GM12892 (cell line): ENCODE measurements at regions not wholly inside any gene's neighbourhood (a gene's known extent, or its start where the extent isn't known, plus 50 kb on each side); places are given as distances from the start of the nearest gene placed in this dataset.

Experiments
- DNase-seq: peaks from one replicate; pipeline ENCODE4 v3.0.0; 2011; ENCODE audit not compliant: insufficient read length
- FAIRE-seq: peaks from 2 replicates; lab custom pipeline; 2011; peaks lifted over from hg19 to GRCh38; lab: Jason Lieb, UNC
- POLR2A ChIP-seq: IDR thresholded peaks from 2 replicates; pipeline ENCODE4 v1.6.1; 2011; ENCODE audit warnings: low read depth, low read length, control low read depth
- POLR2AphosphoS5 ChIP-seq: IDR thresholded peaks from 2 replicates; pipeline ENCODE4 v1.6.1; 2011; ENCODE audit warnings: low read depth, low read length, control low read depth
- TAF1 ChIP-seq: IDR thresholded peaks from 2 replicates; pipeline ENCODE4 v1.6.1; 2011; ENCODE audit warnings: low read depth, mild to moderate bottlenecking, control low read depth, low read length, borderline replicate concordance

- FAIRE-seq (no peak), DNase-seq (no peak)
- TF ChIP-seq POLR2A (no peak), POLR2AphosphoS5 (no peak), TAF1 (no peak)
Observed at GRCh38 chr10:90347239-90347638, 510.6 kb downstream of the HTR7 start.

GRCh38 chr10:90350122-90350521, 507.7 kb downstream of the HTR7 start:
- FAIRE-seq (no peak), DNase-seq (no peak)
- TF ChIP-seq TAF1 = no peak
- TF ChIP-seq POLR2AphosphoS5 = no peak
- no peak for TF ChIP-seq POLR2A

DNA sequence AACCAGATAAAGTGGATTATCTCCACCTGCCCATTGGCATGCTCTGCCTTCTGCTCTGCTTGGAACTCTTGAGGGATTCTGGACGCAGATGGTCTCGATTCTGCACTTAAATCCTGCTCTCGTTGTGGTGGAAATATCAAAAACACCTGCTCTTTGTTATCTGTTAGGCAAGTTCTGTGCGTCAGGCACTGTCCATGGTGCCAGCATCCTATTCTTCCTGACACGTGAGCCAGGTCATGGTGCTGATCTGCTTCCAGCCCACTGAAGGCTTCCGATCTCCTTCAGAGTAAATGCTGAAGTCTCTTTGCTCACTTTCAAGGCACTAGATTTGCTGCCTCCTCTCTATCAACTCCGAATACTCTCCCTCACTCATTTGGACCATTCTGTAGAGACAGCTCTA, 505.6 kb downstream of the HTR7 start:
- DNase-seq (no peak), FAIRE-seq (no peak)
- TF ChIP-seq TAF1 (no peak), POLR2AphosphoS5 (no peak), POLR2A (no peak)

DNA sequence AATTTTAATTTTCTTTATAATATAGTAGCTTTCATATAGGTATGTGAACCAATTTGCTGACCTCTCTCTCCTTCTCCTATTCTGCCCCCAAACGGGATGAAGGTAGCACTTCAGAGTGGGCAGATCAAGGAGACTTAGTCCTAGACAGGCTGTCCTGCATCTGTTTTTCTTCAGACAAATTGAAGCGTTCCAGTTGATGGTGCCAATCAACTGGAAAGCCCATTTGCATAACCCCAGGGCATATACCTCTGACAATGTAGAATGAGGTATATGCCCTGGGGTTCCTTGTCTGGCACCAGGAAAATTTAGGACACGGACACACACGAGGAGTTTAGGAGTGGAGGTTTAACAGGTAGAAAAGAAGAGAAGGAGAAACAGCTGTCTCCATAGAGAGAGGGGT, 502.9 kb downstream of the HTR7 start:
- FAIRE-seq (no peak), DNase-seq (no peak)
- TF ChIP-seq POLR2A = no peak
- TF ChIP-seq TAF1 = no peak
- no peak for TF ChIP-seq POLR2AphosphoS5

DNA sequence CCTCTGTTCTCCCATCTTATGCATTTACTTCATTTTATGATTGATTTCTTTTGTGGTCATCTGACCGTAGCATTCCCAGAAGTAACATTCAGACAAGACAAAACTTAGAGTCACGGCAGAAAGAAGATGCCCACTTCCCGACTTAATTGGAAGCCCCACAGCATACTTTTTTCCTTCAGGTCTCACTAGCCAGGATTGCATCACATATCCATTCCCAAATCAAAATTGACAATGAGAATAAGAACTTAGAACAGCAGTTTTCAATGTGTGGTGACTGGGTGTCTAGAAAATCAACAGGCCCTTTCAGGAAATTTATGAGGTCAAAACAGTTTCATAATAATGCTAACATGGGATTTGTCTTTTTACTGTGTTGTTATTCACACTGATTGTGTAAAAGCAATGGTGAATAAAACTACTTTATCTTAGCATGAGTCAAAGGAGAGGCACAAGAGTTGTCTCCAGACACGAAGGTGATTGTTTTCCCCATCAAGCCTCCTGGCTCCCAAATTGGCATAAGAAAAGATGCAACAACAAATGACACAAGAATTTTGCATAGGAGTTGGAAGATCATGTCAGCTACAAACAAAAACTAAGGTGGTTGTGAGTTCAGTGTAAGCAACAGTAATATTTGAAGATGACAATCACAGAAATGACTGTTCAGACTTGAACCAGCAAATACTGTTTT, 493.9 kb downstream of the HTR7 start:
- DNase-seq (no peak), FAIRE-seq (peak; percentile 17)
- no peak for TF ChIP-seq POLR2A
- TF ChIP-seq POLR2AphosphoS5 = no peak
- no peak for TF ChIP-seq TAF1

DNA sequence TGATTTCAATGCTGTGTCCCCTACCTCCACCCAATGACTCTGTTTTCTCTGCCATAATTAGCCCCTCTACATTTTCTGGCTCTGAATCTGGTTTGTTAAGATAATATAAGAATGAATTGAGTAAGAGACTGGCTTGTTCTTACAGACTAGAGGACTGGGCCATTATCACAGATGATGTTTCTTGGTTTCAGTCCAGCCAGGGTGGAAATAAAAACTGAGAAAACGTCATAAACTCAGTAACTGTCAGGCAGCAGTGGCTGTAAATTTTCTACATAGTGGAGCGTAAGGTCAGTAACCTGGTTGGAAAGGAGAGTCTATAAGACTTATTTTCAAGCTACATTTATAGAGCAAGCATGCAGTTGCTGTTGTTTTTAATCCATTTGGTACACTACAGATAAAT, 485.4 kb downstream of the HTR7 start:
- DNase-seq (no peak), FAIRE-seq (no peak)
- TF ChIP-seq POLR2AphosphoS5 (no peak), TAF1 (no peak), POLR2A (no peak)

DNA sequence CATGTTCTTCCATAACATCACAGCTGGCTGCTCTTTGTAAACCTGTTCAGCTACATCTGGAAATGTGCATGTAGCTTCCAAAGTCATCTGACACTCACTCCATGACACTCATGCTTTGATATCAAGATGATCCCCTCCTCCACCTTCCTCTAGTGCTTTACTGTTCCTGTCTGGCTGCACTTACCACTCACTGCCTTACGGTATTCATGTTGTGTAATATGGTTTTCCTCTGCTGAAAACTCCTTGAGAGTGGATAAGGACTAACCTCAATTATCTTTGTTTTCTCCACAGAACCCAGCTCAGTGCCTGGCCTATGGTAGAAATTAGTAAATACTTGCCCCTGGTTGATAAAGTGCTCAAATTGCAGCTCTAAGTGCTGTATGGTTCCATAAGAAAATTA, 483.9 kb downstream of the HTR7 start:
- no peak for TF ChIP-seq POLR2AphosphoS5
- no peak for TF ChIP-seq POLR2A
- TF ChIP-seq TAF1 = no peak
- no peak for DNase-seq
- FAIRE-seq = no peak

- no peak for FAIRE-seq
- DNase-seq = no peak
- no peak for TF ChIP-seq POLR2AphosphoS5
- no peak for TF ChIP-seq TAF1
- TF ChIP-seq POLR2A = no peak
Observed at GRCh38 chr10:90378524-90379076, 479.2 kb downstream of the HTR7 start.

GRCh38 chr10:90381468-90381867, 476.4 kb downstream of the HTR7 start:
- FAIRE-seq (no peak), DNase-seq (no peak)
- TF ChIP-seq POLR2A = no peak
- no peak for TF ChIP-seq POLR2AphosphoS5

DNA sequence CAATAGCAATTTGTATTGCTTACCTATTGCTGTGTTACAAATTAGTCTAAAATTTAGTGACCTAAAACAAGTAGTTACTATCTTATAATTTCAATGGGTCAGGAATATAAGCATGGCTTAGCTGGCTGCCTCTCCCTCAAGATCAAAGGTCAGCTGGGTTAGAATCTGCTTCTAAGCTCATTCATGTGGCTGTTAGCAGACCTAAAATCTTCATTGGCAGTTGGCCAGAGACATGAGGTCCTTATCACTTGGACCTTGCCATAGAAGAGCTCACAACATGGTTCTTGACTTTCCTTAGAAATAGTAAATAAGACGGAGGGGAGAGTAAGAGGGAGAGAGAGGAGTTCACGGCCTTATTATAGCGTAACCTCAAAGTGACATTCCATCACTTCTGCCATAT, 468.0 kb downstream of the HTR7 start:
- TF ChIP-seq TAF1 (no peak), POLR2AphosphoS5 (no peak)
- DNase-seq (no peak), FAIRE-seq (no peak)

DNA sequence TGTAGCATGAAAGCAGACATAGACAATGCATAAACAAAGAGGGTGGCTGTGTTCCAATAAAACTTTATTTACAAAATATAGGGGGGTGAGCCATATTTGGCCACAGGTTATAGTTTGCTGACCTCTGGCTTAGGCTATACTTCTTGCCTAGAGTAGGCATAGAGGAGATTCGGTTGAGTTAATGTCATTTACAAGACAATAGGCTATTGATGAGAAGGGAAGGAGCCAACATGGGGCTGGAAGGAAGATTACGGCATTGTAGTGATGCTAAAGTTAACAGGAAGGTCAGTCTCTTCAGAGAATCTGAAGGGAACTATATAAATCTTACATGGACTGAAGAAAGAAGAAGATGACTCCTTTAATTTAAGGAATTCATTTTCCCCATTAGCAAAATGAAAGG, 463.5 kb downstream of the HTR7 start:
- FAIRE-seq (no peak), DNase-seq (no peak)
- no peak for TF ChIP-seq POLR2AphosphoS5

GRCh38 chr10:90396721-90397120, 461.1 kb downstream of the HTR7 start:
- FAIRE-seq = no peak

More at GRCh38 chr10:90396721-90397120, 461.1 kb downstream of the HTR7 start:
- TF ChIP-seq POLR2AphosphoS5 (no peak), TAF1 (no peak), POLR2A (no peak)
- no peak for DNase-seq
